GM12878 (cell line): ENCODE measurements at regions not wholly inside any gene's neighbourhood (a gene's known extent, or its start where the extent isn't known, plus 50 kb on each side); places are given as distances from the start of the nearest gene placed in this dataset.

Experiments used
- ATAC-seq: fragments of 200-7000 bp; cut with Tn5 transposase; 3 replicates; pipeline ENCODE4 v1.9.1; 2020; ENCODE audit warnings: mild to moderate bottlenecking, moderate library complexity
- BruUV-seq: library from RNA; stranded (reverse); fragments of 400-500 nt; replicated peaks from 2 replicates; lab custom pipeline; 2021; lab: Mats Ljungman, UMichigan
- CTCF ChIA-PET: fragments of 300-600 bp; sonication (Branson Sonifier 250); formaldehyde crosslinking; extraction: SDS; loops from one replicate; lab custom pipeline; 2021; ENCODE audit warnings: inconsistent platforms; lab: Yijun Ruan, JAX
- POLR2A ChIA-PET: fragments of 350-600 bp; formaldehyde crosslinking; extraction: SDS; loops from one replicate; lab custom pipeline; 2021; ENCODE audit warnings: inconsistent platforms; lab: Charles Lee
- RAD21 ChIA-PET: fragments of 300-600 bp; sonication (Branson Sonifier 250); formaldehyde crosslinking; loops from one replicate; lab custom pipeline; 2023; ENCODE audit warnings: antibody characterized with exemption; ENCODE audit not compliant: unreplicated experiment; lab: Charles Lee
- SMC1A ChIA-PET: fragments of 300-600 bp; sonication (Branson Sonifier 250); formaldehyde crosslinking; loops from one replicate; lab custom pipeline; 2023; ENCODE audit not compliant: unreplicated experiment, uncharacterized antibody; lab: Charles Lee
- DNase-seq: peaks from one replicate; pipeline ENCODE4 v3.0.0-alpha.2; 2011; ENCODE audit warnings: low read depth, low spot score
- FAIRE-seq: peaks from 3 replicates; lab custom pipeline; 2011; peaks lifted over from hg19 to GRCh38; lab: Jason Lieb, UNC
- H2AFZ ChIP-seq: 2 replicates; pipeline ENCODE4 v1.6.0; 2011; ENCODE audit warnings: low read depth, low read length, control low read depth; ENCODE audit not compliant: control insufficient read depth
- H3K27ac ChIP-seq: 2 replicates; pipeline ENCODE4 v1.5.1; 2011; ENCODE audit warnings: control low read depth; ENCODE audit not compliant: control insufficient read depth, insufficient read depth
- H3K27me3 ChIP-seq, 2 experiments: replicated peaks in 1 of 2; 2 replicates each; pipeline versions ENCODE4 v1.6.0 to v1.6.1; 2011; ENCODE audit warnings: low read length in 1 of 2; ENCODE audit not compliant: control insufficient read depth in 2 of 2, insufficient read depth in 2 of 2
- H3K36me3 ChIP-seq, 2 experiments: 2 replicates each; pipeline ENCODE4 v1.5.1; 2011; ENCODE audit warnings: low read length in 1 of 2; ENCODE audit not compliant: control insufficient read depth in 2 of 2, insufficient read depth in 2 of 2
- H3K4me1 ChIP-seq: 2 replicates; pipeline ENCODE4 v1.6.1; 2011; ENCODE audit warnings: mild to moderate bottlenecking, low read length, moderate library complexity, mixed read lengths; ENCODE audit not compliant: control insufficient read depth, insufficient read depth
- H3K4me2 ChIP-seq: 2 replicates; pipeline ENCODE4 v1.6.0; 2011; ENCODE audit warnings: control low read depth; ENCODE audit not compliant: control insufficient read depth, insufficient read depth
- H3K4me3 ChIP-seq: fragments of 200-600 bp; sonication (generic); 2 replicates; pipeline ENCODE4 v1.5.1; 2016
- H3K79me2 ChIP-seq: 2 replicates; pipeline ENCODE4 v1.6.0; 2011; ENCODE audit warnings: low read length; ENCODE audit not compliant: control insufficient read depth, insufficient read depth
- H3K9ac ChIP-seq: 2 replicates; pipeline ENCODE4 v1.8.0; 2011; ENCODE audit warnings: low read length, control low read depth, mixed read lengths; ENCODE audit not compliant: control insufficient read depth, insufficient read depth
- H3K9me3 ChIP-seq: replicated peaks from 3 replicates; pipeline ENCODE4 v1.5.1; 2011; ENCODE audit warnings: mild to moderate bottlenecking, low read length; ENCODE audit not compliant: control insufficient read depth, insufficient read depth
- H4K20me1 ChIP-seq: 2 replicates; pipeline ENCODE4 v1.6.0; 2011; ENCODE audit not compliant: control insufficient read depth, insufficient read depth
- CBFB ChIP-seq: IDR thresholded peaks from 2 replicates; pipeline ENCODE4 v1.6.1; 2016; ENCODE audit warnings: antibody characterized with exemption, low read depth
- FOS ChIP-seq: IDR thresholded peaks from 3 replicates; pipeline ENCODE4 v1.6.1; 2011; ENCODE audit warnings: borderline replicate concordance; ENCODE audit not compliant: insufficient read length; ENCODE audit errors: extremely low read depth
- HCFC1 ChIP-seq: fragments of 150-350 bp; IDR thresholded peaks from 2 replicates; pipeline ENCODE4 v1.6.1; 2014; ENCODE audit warnings: low read length
- PAX8 ChIP-seq: fragments of 450-650 bp; IDR thresholded peaks from 2 replicates; pipeline ENCODE4 v1.6.1; 2017; ENCODE audit warnings: mild to moderate bottlenecking, moderate library complexity
- PKNOX1 ChIP-seq: fragments of 450-650 bp; IDR thresholded peaks from 2 replicates; pipeline ENCODE4 v1.6.1; 2016; ENCODE audit warnings: mild to moderate bottlenecking
- POU2F2 ChIP-seq: IDR thresholded peaks from 3 replicates; pipeline ENCODE4 v1.6.1; 2011; ENCODE audit warnings: low read depth, mild to moderate bottlenecking, low read length, borderline replicate concordance
- ZNF207 ChIP-seq: fragments of 450-650 bp; IDR thresholded peaks from 2 replicates; pipeline ENCODE4 v1.6.1; 2014; ENCODE audit warnings: antibody characterized with exemption, mild to moderate bottlenecking, borderline replicate concordance
- WGBS: methylation state at CpG from one replicate; pipeline ENCODE4 v1.1.6; 2016; ENCODE audit warnings: low lambda C conversion rate; ENCODE audit not compliant: insufficient replicate concordance, insufficient coverage; ENCODE audit errors: missing lambda C conversion rate; 5-methylcytosine and 5-hydroxymethylcytosine counted together
- in situ Hi-C: fragments of 300-500 bp; cut with MboI; formaldehyde crosslinking; loops from 9 replicates; pipeline ENCODE4 v1.14.3; 2018; ENCODE audit warnings: mixed read lengths
- intact Hi-C: fragments of 100-400 bp; cut with micrococcal nuclease; formaldehyde crosslinking; loops from one replicate; pipeline ENCODE4 v1.14.2; 2022; ENCODE audit not compliant: unreplicated experiment

DNA sequence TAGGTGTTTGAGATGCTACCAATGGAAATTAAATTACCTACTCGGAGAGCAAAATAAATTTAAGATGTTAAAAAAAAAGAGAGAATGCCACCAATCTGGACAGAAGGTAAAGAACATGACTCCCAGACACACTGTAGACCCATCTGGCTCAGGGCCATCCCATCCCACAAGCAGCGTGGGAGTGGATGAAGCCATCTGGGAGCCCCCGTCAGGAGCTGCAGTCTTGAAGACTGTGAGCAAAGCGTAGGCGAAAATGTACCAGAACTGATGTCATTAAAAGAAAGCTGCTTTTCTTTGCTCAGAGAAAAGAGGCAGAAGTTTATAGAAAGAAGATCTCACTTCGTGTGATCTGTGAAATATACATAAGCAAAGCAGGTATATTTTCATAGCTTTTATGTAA, 815.7 kb downstream of the QKI start (continued):
- TF ChIP-seq HCFC1 (no peak), POU2F2 (no peak)

DNA sequence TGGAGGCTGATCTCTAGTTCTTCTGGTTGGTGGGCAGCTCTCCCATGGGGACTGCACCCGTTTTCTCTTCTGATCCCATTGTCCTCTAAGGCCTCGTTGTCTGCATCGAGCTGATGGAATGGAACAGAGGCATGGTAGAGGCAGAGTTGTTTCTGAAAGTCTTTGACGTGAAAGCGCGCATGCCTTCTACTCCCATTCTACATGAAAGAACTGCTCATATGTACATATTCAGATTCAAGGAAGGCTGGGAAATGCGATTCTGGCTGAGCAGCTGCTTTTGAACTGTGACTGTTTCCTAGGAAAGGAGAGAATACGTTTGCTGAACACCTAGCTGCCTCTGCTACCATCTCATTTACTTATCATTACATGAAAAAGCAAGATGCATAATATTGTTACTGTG, 815.2 kb downstream of the QKI start:
- CTCF ChIA-PET: no interaction called here
- Histone ChIP-seq H3K27me3 (no peaks in the 10 kb centered on the region), H3K4me3 (no peak overlapping the region), H3K9ac (no peak overlapping the region), H2AFZ (no peak overlapping the region), H3K79me2 (no peaks in the 10 kb centered on the region), H3K4me2 (no peak overlapping the region), H3K9me3 (no peaks in the 10 kb centered on the region), H3K4me1 (no peaks in the 10 kb centered on the region), H3K27ac (no peak overlapping the region), H3K36me3 (no peaks in the 10 kb centered on the region), H4K20me1 (no peaks in the 10 kb centered on the region)
- intact Hi-C loops (no loop called here), in situ Hi-C loops (no loop called here)
- DNase-seq (no peak), FAIRE-seq (no peak), ATAC-seq (no peak)
- RAD21 ChIA-PET: no interaction called here
- TF ChIP-seq ZNF207 (no peak), PKNOX1 (no peak), FOS (no peak), CBFB (no peak), PAX8 (no peak)
- BruUV-seq: no TSS peak
- SMC1A ChIA-PET: no interaction called here
- WGBS: 30% methylated on average over 8 of the region's 8 CpGs
- POLR2A ChIA-PET: no interaction called here
